H7 (cell line): ENCODE measurements at regions not wholly inside any gene's neighbourhood (a gene's known extent, or its start where the extent isn't known, plus 50 kb on each side); places are given as distances from the start of the nearest gene placed in this dataset.
"Not testable (repeated sequence)": the region's sequence is repeated elsewhere in the genome, so short reads cannot be mapped to it uniquely, and the experiment has no call there.

Source experiments
- DNase-seq: peaks from one replicate; pipeline ENCODE4 v3.0.0; 2012
- H3K27me3 ChIP-seq: 2 replicates; pipeline ENCODE4 v1.6.0; 2011; ENCODE audit warnings: mild to moderate bottlenecking, low read length; ENCODE audit not compliant: control insufficient read depth, insufficient read depth
- H3K36me3 ChIP-seq: replicated peaks from 2 replicates; pipeline ENCODE4 v1.5.1; 2011; ENCODE audit warnings: low read length; ENCODE audit not compliant: control insufficient read depth, insufficient read depth
- H3K4me3 ChIP-seq: 2 replicates; pipeline ENCODE4 v1.5.1; 2011; ENCODE audit warnings: low read depth, mild to moderate bottlenecking, control low read depth, low read length, moderate library complexity; ENCODE audit not compliant: insufficient read depth

DNA sequence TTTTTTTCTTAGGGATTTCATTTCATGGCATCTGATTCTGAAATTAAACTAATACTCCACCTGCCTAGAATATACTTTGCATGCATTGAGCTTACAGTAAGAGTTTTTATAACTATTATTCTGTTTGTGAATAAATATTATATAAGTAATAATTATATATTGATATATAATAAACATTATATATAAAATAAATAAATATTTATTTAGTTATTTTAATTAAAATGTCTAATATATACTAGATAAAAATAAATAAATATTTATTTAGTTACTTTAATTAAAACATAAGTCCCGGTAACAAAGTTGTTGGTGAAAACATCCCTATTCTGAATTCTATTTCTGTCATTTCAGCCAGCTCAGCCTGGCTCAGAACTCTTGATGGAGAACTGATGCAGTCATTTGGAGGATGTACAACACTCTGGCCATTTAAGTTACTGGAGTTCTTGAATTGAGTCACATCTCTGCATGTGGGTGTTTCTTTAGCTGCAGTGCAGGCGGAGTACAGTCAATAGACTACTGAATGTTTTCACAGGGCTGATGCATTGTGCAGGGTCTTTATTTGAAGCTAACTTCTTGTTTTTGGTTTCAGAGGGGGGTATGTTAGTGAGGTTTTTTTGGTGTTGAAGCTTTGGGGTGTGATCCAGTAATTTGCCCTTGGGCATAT lies 508.9 kb upstream of the ADGRB3 start:
- no peak for DNase-seq
- Histone ChIP-seq H3K36me3 (no peaks in the 10 kb centered on the region), H3K27me3 (no peaks in the 10 kb centered on the region), H3K4me3 (no peak overlapping the region)

- not testable (repeated sequence) for DNase-seq
Observed at GRCh38 chr6:68122975-68123374, 512.1 kb upstream of the ADGRB3 start.

DNA sequence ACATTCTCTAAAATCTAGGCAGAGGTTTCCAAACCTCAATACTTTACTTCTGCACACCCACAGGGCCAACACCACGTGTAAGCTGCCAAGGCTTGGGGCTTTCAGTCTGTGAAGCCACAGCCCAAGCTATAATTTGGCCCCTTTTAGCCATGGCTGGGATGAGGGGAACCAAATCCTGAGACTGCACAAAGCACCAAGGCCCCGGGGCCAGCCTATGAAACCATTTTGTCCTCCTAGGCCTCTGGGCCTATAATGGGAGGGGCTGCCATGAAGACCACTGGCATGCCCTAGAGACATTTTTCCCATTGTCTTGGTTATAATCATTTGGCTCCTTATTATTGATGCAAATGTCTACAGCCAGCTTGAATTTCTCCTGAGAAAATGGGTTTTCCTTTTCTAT lies 513.0 kb upstream of the ADGRB3 start:
- H3K4me3 ChIP-seq: no peak overlapping the region
- no peaks in the 10 kb centered on the region for H3K36me3 ChIP-seq
- DNase-seq: no peak
- H3K27me3 ChIP-seq: no peaks in the 10 kb centered on the region

More at GRCh38 chr6:68122975-68123374, 512.1 kb upstream of the ADGRB3 start:
- not testable (repeated sequence) for H3K27me3 ChIP-seq, H3K4me3 ChIP-seq, H3K36me3 ChIP-seq

- not testable (repeated sequence) for H3K36me3 ChIP-seq, H3K4me3 ChIP-seq, DNase-seq, H3K27me3 ChIP-seq
Observed at GRCh38 chr6:68120954-68121353, 514.1 kb upstream of the ADGRB3 start.

DNA sequence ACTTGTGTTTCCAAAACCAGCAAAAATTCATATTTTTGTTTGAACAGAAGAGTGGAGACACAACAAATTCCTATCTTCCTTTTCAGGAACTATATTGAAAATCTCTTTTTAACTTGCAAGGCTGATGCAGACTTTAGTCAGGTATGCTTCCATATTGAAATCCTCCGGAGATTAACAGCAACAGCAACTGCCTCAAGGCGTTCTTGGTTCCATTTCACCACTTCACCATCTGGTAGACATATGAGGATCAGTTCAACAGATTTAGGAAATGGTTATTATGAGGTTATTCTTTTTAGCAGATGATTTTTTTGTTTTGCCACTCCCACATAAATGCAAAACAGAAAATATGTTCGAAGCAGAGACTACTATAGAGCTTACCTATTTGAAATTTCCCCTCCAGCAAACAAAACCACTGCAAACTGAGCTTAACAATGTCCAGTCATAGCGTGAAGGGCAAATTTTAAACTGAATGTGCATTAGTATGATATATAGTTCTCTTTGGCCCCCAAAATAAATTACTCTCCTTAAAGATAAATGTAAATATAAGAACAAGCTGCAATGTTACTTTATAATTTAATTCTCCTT lies 520.5 kb upstream of the ADGRB3 start:
- DNase-seq: no peak
- Histone ChIP-seq H3K27me3 (no peaks in the 10 kb centered on the region), H3K4me3 (no peak overlapping the region), H3K36me3 (no peaks in the 10 kb centered on the region)

DNA sequence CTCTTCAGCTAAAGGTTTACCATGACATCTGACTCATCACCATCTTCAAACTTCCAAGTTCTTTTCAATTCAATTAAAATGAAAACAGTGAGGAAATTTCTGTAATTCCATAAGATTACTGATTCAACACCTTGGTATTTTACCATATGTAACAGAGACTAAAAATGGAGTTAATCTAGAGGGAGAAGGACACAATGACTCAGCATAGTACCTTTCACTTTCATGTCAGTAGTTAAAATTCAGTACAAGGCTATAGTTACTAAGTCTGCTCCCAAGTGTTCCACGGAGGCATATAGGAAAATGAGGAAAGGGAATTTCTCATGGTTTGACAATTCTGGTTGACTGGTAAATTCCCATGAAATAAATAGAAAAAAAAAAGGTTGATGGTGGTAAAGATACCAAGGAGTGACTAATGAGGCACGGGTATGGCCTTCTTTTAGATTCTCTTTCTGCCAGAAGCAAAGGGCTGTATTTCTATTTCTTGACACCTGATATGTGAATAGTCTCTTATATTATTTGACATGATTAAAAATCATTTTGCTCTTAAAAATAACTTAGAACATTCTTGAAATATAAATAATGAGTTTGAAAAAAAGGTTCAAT lies 526.7 kb upstream of the ADGRB3 start:
- no peak overlapping the region for H3K4me3 ChIP-seq
- no peaks in the 10 kb centered on the region for H3K36me3 ChIP-seq
- no peaks in the 10 kb centered on the region for H3K27me3 ChIP-seq
- DNase-seq: no peak

DNA sequence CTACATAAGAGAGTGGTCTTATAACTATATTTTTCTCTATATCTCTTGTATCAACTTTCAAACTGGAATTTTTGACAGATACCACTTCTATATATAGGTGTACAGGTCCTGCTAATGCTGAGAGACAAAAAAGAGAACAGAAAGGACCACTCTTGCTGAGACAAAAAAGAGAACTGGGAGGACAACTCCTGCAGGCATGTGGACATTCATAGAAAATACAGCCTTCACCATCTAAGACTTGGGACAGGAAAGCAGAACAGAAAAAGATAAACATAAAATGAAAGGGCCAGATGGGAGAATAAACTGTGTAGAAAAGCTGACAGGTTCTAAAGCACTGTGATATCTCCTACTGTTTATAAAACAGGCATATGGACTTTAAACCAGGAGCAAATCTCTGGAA lies 541.0 kb upstream of the ADGRB3 start:
- no peaks in the 10 kb centered on the region for H3K27me3 ChIP-seq
- DNase-seq: no peak
- H3K36me3 ChIP-seq: no peaks in the 10 kb centered on the region
- no peak overlapping the region for H3K4me3 ChIP-seq

DNA sequence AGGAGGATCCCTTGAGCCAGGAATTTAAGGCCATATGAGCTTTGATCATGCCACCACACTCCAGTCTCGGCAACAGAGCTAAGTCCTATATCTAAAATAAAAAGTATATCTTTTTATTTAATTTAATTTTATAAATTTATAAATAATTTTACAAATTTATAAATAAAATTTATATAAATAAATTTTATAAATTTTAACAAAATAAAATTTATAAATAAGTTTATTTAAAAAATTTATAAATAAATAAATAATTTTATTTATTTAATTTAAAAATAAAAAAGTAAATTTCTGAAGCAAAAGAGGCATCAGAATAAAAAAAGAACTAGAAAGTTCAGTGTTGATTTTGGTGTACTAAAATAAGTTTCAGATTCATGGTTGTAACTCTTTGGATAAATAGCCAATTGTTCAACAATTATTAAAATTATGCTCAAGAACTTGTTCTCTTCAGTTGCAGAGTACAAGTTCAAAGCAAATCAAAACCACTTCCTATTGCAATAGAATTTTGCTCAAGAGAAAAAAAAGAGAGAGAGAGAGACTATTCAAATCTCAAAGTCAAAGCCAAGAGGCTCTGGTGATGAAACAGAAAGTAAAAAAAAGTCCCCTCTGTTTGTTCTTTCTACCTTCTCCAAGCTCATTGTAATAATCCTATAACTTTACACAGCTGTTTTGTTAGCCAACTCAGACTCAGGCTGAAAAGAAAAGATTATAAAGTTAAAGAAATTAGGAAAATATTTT lies 547.5 kb upstream of the ADGRB3 start:
- Histone ChIP-seq H3K27me3 (no peaks in the 10 kb centered on the region), H3K4me3 (no peak overlapping the region)

DNA sequence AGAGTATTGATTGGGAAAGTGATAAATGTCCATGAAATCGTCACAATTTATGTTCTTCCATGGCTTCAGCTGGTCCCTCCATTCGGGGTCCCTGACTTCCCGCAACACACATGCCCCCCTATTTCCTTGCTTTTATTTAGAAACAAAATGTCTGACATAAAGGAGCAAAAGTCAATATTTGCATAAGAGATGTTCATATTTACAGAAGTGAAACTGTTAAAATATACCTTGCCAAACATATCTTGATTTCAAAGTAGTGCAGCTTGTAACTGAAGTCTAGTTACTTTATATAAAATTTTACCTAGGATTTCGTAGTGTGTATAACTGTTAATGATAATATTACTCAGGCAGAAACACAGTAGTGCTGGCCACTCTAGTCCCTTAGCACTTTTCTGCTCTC lies 548.9 kb upstream of the ADGRB3 start:
- no peak for DNase-seq
- Histone ChIP-seq H3K36me3 (no peaks in the 10 kb centered on the region), H3K27me3 (no peaks in the 10 kb centered on the region), H3K4me3 (no peak overlapping the region)

More for the DNA sequence above, 547.5 kb upstream of the ADGRB3 start:
- no peak for DNase-seq
- H3K36me3 ChIP-seq: no peaks in the 10 kb centered on the region

DNA sequence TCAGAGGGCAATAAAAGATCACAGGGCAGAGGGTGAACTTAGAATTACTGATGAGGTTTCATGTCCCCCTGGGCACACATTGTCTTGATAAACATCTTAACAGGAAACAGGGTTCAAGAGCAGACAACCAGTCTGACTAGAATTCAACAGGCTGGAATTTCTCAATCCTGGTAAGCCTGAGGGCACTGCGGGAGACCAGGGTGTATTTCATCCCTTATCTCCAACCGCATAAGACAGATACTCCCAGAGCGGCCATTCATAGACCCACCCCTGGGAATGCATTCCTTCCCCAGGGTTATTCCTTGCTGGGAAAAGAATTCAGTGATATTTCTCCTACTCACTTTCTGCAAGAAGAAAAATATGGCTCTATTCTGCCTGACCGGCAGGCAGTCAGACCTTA lies 549.5 kb upstream of the ADGRB3 start:
- H3K4me3 ChIP-seq, H3K36me3 ChIP-seq, DNase-seq, H3K27me3 ChIP-seq: not testable (repeated sequence)

- no peaks in the 10 kb centered on the region for H3K27me3 ChIP-seq
- H3K36me3 ChIP-seq: no peaks in the 10 kb centered on the region
- no peak overlapping the region for H3K4me3 ChIP-seq
- DNase-seq: no peak
Observed at GRCh38 chr6:68082086-68082485, 553.0 kb upstream of the ADGRB3 start.

DNA sequence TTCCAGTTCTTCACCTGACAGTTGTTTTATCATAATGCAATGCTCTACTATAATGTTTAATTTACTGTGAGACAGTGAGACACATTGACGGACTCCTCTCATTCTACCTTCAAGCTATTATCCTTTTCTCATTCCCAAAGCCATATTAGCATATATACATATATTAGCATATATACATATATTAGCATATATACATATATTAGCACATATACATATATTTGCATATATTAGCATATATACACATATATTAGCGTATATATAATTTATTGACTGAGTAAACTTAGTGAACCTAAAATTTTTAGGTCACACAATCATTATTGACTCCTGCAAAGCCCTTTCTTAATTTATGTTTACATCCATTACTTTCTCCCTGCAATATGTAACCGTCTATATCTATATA lies 555.0 kb upstream of the ADGRB3 start:
- no peaks in the 10 kb centered on the region for H3K27me3 ChIP-seq

GRCh38 chr6:68077661-68078060 lies 557.4 kb upstream of the ADGRB3 start:
- Histone ChIP-seq H3K4me3 (no peak overlapping the region), H3K27me3 (no peaks in the 10 kb centered on the region), H3K36me3 (no peaks in the 10 kb centered on the region)
- DNase-seq: no peak

More for the DNA sequence above, 555.0 kb upstream of the ADGRB3 start:
- Histone ChIP-seq H3K4me3 (no peak overlapping the region), H3K36me3 (no peaks in the 10 kb centered on the region)
- DNase-seq: no peak

DNA sequence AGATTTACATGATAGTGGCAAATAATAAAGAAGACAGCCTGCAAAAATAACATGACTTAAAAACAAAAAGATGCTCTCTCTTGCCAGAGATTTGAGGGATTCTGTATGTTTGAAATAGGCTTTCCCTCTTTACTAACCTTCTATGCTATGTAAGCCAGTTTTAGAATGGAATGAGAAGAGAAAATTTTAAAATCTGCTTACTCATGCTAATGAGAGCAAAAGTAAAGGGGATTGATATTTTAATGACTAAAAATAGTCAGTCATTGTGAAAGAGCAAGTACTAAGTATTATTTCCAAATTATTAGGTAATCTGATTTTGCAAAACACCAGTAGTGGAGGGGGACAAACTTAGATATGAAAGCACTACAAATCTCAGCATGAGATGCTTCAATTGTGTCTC lies 563.3 kb upstream of the ADGRB3 start:
- no peak for DNase-seq
- no peaks in the 10 kb centered on the region for H3K36me3 ChIP-seq
- H3K27me3 ChIP-seq: no peaks in the 10 kb centered on the region
- no peak overlapping the region for H3K4me3 ChIP-seq
